HG03342 (cell line): ENCODE measurements at regions not wholly inside any gene's neighbourhood (a gene's known extent, or its start where the extent isn't known, plus 50 kb on each side); places are given as distances from the start of the nearest gene placed in this dataset.
"Not testable (repeated sequence)": the region's sequence is repeated elsewhere in the genome, so short reads cannot be mapped to it uniquely, and the experiment has no call there.

ENCODE experiments used
- ATAC-seq: cut with Tn5 transposase; IDR thresholded peaks from one replicate; pipeline ENCODE4 v1.9.1; 2021; ENCODE audit warnings: mild to moderate bottlenecking, moderate library complexity; ENCODE audit not compliant: unreplicated experiment

DNA sequence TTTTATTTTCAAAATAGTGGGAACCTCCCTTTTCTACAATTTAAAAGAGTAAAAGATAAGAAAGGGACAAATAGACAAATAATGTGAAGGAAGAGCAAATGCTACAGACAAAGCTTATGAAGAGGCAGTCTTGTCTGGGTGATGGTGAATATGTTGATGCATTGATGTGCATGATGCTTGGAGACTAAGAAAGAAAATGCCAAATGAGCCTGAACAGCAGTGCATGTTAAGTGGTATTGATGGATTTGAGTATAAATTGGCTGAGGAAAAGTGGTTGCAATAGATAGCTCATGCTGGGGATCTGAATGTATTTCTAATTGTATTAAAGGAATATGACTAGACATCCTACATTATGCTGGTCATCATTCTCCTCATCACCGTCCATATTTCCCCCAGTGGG lies 268.6 kb upstream of the ANO5 start:
- no peak for ATAC-seq

DNA sequence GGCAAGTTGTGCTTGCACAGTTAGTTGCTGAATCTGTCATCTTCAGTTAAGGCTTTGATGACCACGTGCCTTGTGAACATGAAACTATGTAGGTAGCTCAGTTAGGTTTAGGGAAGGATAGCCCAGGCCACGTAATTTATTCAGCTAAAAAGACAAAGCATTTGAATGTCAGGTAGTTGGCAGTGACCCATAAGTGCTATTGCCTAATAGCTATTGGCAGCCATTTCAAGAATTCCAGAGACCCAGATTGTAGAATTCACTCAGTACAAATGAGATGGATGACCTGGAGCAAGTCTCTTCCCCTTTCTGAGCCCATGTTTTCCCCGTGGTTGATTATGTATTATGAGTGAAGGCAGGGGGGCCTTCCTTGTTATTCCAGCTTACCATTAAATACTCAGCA lies 265.3 kb upstream of the ANO5 start:
- no peak for ATAC-seq

DNA sequence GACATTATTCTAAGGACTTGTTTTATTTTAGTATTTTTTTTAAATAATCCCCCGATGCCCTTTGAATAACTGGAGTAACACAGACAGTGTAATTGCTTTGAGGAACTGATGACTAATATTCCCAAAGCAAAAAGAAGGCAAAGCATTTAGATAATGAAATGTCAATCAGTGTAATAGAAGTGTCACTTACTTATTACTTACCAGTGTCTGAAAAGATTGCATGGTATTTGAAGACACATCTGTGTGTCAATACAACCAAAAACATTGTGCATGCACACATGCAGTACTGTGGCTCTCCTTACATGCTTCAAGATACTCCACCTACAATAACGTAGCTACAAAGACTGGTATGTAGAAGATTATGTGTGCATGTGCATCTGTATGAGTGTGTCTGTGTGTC lies 264.0 kb upstream of the ANO5 start:
- no peak for ATAC-seq

DNA sequence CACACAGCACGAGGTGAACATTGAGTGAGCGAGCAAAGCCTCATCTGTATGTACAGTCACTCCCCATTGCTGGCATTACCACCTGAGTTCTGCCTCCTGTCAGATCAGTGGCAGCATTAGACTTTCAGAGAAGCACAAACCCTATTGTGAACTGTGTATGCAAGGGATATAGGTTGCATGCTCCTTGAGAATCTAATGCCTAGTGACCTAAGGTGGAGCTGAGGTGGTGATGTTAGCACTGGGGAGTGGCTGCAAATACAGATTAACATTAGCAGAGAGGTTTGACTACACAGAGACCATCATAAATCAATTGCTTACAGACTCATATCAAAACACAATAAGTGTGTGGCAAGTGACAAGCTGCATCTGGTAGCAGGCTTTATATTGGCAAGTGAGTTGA lies 262.5 kb upstream of the ANO5 start:
- ATAC-seq = no peak

DNA sequence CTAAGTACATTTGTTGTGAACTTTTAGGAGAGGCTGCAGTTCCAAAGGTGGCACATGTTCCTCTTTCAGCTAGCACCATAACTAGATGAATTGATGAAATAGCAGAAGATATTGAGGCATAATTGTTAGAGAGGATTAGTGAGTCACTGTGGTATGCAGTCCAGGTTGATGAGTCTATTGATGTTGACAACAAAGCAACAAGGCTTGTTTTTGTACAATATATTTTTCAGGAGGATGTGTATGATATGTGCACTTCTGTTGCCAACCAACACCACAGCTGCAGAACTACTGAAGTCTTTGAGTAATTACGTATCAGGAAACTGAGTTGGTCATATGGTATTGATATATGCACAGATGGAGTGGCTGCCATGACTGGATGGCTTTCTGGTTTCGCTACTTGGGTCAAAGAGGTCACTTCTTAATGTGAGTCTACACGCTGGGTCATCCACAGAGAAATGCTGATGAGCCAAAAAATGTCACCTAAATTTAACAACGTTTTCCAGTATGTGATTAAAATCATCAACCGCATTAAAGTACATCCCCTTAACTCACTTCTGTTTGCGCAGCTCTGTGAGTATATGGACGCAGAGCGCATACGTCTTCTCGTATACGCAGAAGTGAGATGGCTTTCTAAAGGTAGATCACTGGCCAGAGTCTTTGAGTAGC lies 261.3 kb upstream of the ANO5 start:
- ATAC-seq = no peak

DNA sequence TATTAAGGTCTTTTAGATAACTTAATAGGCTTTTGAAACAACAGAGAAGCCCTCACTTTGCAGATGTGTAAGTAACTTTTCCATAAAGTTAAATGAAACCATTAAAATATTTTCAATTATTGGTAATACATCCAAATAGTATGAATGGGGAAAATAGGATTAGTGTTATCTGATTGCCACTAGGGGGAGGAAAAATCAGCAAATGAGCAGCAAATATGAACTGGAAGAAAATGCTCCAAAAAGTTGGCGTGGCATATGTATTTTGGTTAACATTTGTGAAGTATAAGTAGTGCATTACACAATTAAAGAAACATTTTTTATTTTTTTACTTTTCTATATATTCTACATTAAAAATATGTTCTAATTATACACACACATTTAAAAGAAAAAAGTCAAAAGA lies 259.8 kb upstream of the ANO5 start:
- ATAC-seq = no peak

DNA sequence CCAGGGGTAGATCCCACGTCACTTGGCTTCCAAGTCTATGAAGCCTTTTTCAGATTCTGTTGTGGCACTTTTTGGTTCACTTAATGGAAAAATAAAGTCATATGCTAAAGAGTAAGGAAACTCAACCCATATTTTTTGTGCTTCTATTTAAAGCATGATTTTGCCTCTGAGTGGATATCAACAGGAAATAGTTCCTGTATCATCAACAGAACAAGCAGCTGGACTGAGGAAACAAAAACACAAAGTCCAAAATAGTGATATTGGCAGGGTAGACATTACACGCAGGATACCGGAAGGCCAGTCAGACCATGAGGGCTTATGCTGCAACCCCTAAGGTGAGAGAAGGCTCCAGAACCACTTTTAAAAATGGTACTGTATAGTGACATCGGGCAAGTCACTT lies 248.3 kb upstream of the ANO5 start:
- no peak for ATAC-seq

DNA sequence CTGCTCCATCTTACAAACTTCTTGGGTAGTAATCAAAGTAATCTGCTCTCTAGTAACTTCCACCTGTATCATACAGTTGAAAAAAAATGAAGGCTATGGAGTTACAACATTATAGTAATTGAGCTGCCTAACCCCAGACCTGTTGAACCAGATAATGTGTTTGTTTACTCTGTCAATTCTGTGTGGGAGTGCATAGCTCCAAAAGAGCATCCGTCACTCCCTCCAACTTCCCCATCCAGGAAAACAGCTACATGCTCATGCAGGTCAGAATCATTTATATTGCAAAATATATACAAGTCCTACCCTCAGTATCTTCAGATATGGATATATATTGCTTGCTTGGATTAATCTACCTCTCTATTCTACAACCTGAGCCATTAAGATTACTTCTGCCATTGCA lies 244.0 kb upstream of the ANO5 start:
- ATAC-seq = no peak

DNA sequence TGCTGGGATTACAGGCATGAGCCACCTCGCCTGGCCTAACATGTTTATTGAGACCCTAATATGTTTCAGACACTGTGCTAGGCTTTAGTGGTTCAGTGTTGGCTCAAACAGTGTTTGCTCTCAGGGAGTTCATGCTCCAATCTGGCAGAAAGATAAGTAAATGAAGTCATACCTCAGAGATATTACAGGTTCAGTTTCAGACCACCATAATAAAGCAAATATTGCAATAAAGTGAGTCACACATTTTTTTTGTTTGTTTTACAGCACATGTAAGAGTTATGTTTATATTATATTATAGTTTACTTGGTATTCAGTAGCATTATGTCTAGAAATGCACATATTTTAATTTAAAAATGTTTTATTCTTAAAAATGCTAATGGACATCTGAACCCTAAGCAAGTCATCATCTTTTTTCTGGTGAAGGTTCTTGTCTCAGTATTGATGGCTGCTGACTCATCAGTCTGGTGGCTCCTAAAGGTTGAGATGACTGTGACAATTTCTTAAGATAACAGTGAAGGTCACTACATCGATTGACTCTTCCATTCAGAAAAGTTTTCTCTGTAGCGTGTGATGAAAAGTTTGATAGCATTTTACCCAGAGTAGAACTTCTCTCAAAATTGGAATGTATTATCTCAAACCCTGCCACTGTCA lies 243.0 kb upstream of the ANO5 start:
- no peak for ATAC-seq

DNA sequence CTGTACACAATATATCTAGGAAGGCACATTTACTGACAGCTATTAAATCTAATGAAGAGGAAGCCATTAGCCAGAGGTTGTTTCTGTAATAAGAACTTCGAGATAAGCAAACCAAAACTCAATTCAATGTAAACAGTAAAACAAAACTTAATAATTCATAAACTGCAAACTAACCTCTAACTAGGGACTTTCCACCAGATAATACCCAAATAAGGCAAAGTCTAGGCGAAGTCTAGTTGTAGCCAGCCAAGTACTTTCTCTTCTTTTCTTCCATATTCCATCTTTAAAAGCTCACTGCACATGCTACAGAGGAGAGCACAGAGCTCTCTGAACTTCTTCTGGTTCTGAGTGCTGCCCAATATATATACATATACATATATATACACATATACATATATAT lies 229.9 kb upstream of the ANO5 start:
- ATAC-seq = no peak

DNA sequence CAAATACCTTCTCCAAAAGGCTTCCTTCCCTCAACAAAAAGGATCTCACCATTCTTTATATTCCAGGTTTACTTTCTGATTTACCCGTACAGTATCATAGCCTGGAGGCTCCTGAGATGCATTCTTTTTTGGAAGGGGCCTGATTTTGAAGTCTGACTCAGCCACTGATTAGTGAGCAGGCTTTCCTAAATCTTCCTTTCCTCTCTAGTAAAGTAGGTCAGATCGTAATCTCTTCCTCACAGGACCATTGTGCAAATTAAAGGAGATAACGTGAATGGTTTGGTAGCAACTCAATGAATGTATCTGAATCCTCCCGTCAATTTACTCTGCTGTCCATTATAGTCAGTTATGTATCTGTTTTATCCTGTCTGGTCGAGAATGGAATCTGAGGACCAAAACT lies 227.7 kb upstream of the ANO5 start:
- no peak for ATAC-seq

DNA sequence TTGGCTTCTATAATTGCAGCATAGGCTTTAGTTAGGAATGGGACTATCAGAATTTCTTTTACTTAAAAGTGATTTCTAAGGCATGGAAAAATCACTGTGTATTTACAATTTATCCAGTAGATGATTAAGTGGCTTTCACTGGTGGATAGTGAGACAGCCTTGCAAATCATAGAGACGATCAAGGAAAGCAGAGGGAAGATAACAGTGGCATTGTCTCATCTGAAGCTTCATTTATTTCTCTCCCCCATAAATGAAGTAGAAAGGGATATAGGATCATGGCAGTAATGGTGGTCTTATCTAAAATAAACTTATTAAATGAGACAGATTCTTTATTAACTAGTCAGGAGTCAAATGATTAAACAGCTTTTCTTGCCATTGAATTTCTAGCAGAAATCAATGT lies 224.2 kb upstream of the ANO5 start:
- ATAC-seq = no peak

DNA sequence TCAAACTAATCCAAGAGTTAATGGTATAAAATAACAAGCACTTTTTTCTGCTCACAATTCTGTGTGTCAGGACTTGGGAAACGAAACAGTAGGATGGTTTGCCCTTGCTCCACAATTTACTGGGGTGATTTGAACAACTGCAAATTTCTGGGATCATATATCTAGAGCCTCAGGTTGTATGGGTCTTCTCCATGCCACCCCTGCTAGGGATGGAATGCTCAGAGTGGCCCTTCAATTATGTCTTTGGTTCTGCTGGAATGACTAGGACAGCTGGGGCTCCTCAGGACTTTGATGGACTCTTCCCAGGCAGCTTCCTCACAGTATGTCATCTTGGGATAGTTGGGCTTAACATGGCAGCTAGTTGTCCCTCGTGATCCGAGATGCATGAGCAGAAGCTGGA lies 223.0 kb upstream of the ANO5 start:
- ATAC-seq = no peak

DNA sequence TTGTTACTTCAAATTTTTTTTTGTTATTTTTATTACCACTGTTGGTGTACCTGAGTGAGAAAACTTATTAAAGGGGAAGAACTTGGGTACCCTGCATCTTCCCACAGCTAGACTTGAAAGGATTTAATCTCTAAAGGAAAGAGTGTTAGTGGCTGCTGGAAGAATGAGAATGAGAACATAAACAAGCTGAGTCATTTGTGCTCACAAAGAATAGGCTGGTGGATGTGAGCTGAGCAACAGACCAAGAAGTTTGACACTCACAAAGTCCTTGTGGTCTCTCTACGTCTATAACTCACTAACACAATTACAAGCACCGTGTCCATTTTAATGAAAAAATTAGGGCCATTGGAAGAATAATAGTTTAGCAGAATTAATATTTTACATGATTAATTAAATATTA lies 217.6 kb upstream of the ANO5 start:
- ATAC-seq = no peak

DNA sequence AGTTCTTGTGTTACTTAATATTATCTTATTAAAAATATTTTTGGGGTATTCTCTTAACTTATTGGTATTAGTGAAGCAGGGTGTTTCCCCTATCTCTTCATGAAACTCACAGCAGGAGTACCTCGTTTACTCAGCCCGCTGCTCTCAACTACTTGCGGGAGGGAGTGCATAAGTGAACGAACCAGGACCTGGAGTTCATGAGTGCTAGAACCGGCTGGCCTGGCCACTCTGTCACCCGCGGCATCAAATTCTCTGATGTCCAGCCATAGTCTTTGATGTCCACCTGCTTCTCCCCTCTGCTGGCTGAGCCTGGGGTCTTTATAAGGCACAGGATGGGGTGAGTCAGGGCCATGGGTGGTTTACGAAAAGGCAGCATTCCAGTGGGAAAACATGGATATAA lies 216.7 kb upstream of the ANO5 start:
- ATAC-seq = no peak

DNA sequence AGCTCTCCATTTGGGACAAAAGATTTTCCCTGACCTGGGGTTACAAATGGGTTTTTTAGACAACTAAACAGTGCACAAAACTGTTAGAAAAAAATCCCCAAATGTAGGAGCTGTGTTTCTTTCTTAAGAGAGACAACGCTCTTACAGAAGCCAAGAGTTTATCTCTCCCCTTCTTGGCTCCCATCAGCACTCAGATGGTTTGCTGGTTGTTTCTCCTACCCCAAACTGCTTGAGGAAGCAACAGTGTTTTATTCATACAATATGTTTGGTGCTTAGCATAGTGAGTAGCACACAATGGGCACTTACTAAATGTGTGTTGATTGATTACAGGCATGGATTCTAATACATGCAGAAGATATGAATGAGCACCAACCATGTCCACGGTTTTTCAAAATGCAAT lies 209.5 kb upstream of the ANO5 start:
- ATAC-seq = no peak

DNA sequence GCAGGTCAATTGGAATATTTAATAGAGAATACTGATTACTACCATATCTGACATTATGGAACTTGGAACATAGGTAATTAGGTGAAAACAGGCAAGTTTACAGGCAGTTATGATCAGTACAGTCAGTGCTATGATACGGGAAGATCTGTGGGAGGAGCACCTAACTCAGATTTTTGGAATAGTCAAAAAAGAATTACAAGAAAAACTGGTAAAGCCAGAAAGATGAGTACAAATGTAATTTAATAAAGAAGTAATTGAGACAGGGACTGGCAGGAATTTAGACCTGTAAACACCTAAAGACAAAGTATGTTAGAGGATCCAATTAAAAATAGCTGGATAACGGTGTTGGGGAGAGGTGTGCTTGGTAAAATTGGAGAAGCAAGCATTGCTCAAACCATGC lies 206.5 kb upstream of the ANO5 start:
- no peak for ATAC-seq

DNA sequence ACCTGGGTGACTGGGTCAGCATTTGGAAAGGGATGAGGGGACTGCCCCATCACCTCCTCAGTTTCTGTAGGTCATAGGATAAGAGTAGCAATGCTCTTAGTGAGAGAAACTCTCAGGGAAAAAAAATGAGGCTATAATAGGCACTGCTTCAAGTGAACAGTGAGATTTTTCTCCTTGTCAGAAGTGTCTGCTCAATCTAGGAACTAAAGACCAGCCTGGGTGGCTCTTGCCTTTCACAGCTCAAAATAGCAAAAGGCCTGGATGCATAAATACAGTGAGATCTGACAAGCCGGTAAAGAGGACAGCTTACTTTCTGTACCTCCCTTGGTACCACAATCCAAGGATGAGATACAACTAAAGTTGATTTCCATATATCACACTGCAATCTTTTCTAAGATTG lies 205.6 kb upstream of the ANO5 start:
- no peak for ATAC-seq

DNA sequence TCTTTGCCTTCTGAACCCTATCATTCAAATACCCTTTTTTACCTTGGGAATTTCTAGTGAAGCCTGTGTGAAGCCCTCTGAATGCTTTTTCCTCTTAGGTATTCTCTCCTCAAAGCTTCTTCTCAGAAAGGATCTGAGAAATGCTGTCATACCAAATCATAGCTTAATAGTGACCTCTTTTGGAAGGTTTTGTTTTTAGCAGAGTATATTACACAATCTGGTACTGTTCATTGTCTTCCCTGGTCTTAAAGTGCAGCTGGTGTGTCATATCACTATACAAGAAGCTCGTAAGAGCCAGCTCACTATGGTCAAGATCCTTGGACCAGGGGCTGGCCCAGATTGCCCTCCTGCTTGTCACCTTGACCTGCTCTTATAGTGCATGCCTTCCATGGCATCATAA lies 204.4 kb upstream of the ANO5 start:
- no peak for ATAC-seq

DNA sequence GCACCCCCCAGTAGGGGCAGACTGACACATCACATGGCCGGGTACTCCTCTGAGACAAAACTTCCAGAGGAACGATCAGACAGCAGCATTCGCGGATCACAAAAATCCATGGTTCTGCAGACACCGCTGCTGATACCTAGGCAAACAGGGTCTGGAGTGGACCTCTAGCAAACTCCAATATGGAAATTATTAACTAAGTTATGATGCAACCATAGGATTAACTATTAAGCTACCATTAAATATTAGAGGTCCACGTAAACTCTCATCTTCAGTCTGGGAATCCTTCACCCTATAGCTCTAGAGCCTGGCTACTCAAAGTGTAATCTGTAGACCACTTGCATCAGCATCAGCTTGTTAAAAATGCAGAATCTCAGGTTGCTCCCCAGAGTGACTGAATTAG lies 191.1 kb upstream of the ANO5 start:
- not testable (repeated sequence) for ATAC-seq

DNA sequence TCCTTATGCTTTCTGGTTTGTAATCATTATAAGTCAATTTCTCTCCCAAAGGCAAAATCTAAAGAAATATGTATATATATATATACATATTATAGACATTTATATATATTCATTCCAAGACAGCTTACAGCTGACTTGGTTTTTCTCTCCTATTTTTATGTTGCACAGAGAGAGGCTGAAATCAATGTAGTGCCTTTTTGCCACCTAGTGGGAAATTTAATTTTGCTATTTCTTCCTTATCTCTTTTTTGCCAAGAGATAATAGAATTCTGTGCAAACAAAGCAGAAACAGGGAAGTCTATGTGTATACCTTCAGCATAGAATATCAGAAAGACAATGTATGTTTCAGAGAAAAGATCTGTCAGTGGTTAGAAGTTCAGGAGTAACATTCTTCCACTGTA lies 186.0 kb upstream of the ANO5 start:
- ATAC-seq = no peak

DNA sequence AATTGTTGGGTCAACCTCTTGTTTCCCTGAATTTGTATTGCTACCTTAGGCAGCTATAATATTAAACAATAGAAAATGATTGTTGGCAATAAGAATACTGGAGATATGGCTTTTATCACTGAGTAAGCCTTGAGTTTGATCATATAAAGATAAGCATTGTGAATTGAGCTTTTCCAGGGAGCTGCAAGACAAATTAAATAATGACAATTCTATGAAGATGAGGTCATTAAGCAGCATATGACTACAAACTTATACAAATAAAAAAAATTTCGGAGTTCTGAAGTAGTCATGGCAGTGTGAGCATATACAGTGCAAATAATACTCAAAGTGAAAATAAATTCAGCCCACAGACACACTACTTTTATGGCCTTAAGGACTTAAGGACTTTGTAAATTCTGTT lies 161.1 kb upstream of the ANO5 start:
- no peak for ATAC-seq

DNA sequence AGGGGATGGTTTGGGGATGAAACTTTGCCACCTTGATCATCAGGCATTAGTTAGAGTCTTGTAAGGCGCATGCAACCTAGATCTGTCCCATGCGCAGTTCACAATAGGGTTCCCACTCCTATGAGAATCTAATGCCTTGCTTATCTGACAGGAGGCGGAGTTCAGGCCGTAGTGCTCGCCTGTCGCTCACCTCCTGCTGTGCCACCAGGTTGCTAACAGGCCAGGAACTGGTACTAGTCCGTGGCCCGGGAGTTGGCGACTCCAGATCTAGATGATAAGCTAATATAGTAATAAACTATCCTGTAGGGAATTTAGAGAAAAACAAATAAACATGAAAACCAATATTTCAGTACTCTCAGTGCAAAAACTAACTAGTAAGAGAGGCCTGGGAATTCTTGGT lies 155.4 kb upstream of the ANO5 start:
- no peak for ATAC-seq
